Colonic mucosa (tissue), 4 donors: ENCODE measurements at regions not wholly inside any gene's neighbourhood (a gene's known extent, or its start where the extent isn't known, plus 50 kb on each side); places are given as distances from the start of the nearest gene placed in this dataset.

Experiments
- DNase-seq: peaks from one replicate; pipeline ENCODE4 v3.0.0-alpha.2; 2020
- H3K27ac ChIP-seq: fragments of 200-600 bp; one replicate; pipeline ENCODE4 v1.8.0; 2021
- H3K27me3 ChIP-seq: fragments of 200-600 bp; one replicate; pipeline ENCODE4 v1.8.0; 2021
- H3K36me3 ChIP-seq: fragments of 200-600 bp; one replicate; pipeline ENCODE4 v1.8.0; 2021
- H3K4me1 ChIP-seq: fragments of 200-600 bp; one replicate; pipeline ENCODE4 v1.8.0; 2021; ENCODE audit warnings: mild to moderate bottlenecking
- H3K4me3 ChIP-seq: fragments of 200-600 bp; one replicate; pipeline ENCODE4 v1.8.0; 2021
- H3K9ac ChIP-seq, 2 donors: one replicate each; pipeline ENCODE4 v1.7.0; 2013; ENCODE audit warnings: control low read depth in 2 of 2, low read depth in 2 of 2, low read length in 2 of 2
- H3K9me3 ChIP-seq: fragments of 200-600 bp; one replicate; pipeline ENCODE4 v1.8.0; 2021
- intact Hi-C: fragments of 100-400 bp; cut with DNase I; formaldehyde crosslinking; loops from one replicate; pipeline ENCODE4 v1.14.1; 2022
- TF ChIP-seq, protein P1 (sequence below): fragments of 200-600 bp; IDR thresholded peaks from one replicate; pipeline ENCODE4 v1.8.0; 2022; ENCODE audit warnings: antibody characterized with exemption, mild to moderate bottlenecking
- donor health status: healthy.
- donor health status: DM: no; HTN: no; CAD: no.
- donor health status: DM: no; HTN: no; CAD: no.

DNA sequence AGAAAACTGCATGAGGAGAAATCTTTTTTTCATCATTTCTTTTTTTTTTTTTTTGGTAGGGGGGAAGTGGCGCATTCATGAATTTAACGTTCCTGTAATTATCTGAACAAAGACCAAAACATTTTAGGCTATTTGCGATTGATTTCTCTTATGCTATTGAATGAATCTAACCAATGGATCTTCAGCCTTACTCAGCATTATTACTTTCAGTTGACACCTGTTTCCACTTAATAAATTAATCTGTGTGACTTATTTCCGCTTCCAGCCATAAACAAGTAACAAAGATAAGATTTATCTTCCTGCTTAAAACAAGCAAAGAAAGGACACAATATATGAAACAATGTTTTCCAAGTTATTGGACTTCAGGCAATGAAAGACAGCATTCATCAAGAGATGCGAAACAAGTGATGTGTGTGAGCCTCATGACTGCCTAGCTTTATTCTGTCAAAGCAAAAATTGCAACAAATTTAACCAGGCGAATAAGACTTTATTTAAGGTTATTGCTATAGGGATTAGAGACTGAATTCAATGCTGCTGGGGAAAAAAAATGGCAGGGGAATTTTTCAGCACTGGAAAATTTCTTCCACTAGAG is 1026.9 kb downstream of the LRFN5 start:
- no peak for DNase-seq
- Histone ChIP-seq H3K27me3 (no peaks in the 10 kb centered on the region), H3K36me3 (no peaks in the 10 kb centered on the region), H3K9me3 (no peaks in the 10 kb centered on the region), H3K4me1 (no peaks in the 10 kb centered on the region), H3K27ac (no peak overlapping the region), H3K9ac (no peak overlapping the region), H3K4me3 (no peak overlapping the region)
- intact Hi-C loops, result no loop called here
- TF ChIP-seq, protein P1, sequence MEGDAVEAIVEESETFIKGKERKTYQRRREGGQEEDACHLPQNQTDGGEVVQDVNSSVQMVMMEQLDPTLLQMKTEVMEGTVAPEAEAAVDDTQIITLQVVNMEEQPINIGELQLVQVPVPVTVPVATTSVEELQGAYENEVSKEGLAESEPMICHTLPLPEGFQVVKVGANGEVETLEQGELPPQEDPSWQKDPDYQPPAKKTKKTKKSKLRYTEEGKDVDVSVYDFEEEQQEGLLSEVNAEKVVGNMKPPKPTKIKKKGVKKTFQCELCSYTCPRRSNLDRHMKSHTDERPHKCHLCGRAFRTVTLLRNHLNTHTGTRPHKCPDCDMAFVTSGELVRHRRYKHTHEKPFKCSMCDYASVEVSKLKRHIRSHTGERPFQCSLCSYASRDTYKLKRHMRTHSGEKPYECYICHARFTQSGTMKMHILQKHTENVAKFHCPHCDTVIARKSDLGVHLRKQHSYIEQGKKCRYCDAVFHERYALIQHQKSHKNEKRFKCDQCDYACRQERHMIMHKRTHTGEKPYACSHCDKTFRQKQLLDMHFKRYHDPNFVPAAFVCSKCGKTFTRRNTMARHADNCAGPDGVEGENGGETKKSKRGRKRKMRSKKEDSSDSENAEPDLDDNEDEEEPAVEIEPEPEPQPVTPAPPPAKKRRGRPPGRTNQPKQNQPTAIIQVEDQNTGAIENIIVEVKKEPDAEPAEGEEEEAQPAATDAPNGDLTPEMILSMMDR, result no peak

DNA sequence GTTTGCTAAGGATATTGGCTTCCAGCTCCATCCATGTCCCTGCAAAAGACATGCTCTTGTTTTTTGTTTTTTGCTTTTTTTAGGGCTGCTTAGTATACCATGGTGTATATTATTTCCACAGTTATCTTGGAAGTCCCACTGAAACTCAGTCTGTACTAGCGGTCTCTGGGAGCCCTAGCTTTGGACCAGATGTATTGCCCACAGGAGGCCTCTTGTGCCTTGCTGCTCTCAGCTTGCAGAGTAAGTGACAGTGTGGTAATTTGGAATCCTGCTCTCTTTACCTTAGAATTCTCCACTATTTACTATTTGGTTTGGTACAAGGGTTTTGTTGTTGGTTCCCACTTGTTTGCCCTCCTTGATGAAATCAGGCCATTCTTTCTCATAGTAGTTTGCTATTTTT is 1022.9 kb downstream of the LRFN5 start:
- intact Hi-C loops, result no loop called here
- H3K27me3 ChIP-seq, result no peaks in the 10 kb centered on the region
- H3K9me3 ChIP-seq, result no peaks in the 10 kb centered on the region

DNA sequence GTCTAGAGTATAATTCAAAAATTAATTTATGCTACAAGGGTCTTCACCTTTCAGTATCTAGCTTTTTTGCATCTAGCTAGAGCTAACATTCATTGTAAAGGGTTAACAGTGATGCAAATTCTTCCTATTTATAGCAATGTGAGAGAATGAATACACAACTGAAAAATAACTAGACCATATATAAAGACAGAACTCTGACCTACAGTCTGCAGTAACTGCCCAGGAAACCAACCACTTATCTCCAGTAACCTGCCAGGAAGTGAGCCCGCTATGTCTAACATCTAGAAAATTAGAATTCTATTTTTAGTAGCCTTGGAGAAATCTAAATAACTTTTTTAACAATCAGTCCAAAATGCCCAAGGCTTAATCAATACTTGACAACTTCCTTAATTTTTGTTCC is 1021.9 kb downstream of the LRFN5 start:
- TF ChIP-seq, protein P1, result no peak
- Histone ChIP-seq H3K4me1 (no peaks in the 10 kb centered on the region), H3K9me3 (no peaks in the 10 kb centered on the region), H3K9ac (no peak overlapping the region), H3K27ac (no peak overlapping the region), H3K36me3 (no peaks in the 10 kb centered on the region), H3K27me3 (no peaks in the 10 kb centered on the region), H3K4me3 (no peak overlapping the region)
- DNase-seq, result no peak
- intact Hi-C loops, result no loop called here

More for the DNA sequence above, 1022.9 kb downstream of the LRFN5 start:
- no peak for DNase-seq
- H3K9ac ChIP-seq, result no peak overlapping the region
- no peak overlapping the region for H3K4me3 ChIP-seq
- TF ChIP-seq, protein P1, result no peak
- no peaks in the 10 kb centered on the region for H3K4me1 ChIP-seq
- no peak overlapping the region for H3K27ac ChIP-seq
- no peaks in the 10 kb centered on the region for H3K36me3 ChIP-seq

DNA sequence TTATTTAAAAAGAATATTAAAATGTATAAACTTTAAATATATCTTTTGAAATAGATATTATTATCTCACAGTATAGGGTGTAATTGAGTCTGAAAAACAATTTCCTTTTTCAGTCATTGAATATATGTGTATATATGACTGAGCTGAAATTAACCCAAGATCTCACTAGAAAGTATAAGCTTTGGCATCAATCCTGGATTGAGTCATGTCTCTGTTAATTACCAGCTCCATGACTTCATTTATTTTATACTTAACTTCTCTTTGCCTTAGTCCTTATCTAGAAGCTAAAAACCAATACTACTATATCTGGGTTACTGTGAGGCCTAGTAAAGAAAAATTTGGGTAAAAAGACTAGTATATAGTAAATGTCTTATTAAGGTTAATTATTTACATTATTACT is 1020.3 kb downstream of the LRFN5 start:
- intact Hi-C loops, result no loop called here

DNA sequence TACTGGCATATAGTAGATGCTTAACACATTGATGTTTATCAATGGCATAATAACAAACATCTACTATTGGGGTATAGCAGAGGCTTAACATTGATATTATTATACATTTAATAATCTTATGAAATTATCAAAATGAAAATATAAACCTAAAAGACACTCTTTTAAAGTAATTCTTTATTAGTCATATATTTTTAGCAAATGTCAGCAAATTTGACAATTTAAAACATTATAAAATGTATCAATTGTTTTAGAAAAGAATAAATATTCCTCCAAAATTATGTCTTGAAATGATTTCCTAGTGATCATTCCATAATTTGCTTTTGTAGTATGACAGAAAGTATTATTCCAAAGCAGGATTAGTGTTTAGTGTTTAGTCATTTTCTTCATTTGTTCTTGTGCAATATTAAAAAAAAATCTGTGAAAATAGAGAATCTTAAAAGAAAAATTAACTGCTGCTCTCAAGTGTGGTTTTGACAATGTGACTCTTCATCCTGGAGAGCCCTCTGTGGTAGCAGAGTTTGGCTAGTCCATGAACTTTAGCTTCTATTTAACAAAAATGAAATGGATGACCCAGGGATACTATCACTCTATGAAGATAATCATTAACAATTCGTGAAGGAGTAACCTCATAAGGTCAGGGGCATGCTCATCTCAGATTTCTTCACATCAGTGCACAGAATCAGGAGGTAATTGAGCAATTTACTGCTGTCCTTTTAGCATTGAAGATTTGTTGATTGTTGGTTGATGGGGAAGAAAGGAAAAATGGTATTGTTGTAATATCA is 1018.5 kb downstream of the LRFN5 start:
- DNase-seq, result no peak
- Histone ChIP-seq H3K4me1 (no peaks in the 10 kb centered on the region), H3K4me3 (no peak overlapping the region), H3K27ac (no peak overlapping the region), H3K9me3 (no peaks in the 10 kb centered on the region), H3K36me3 (no peaks in the 10 kb centered on the region), H3K9ac (no peak overlapping the region), H3K27me3 (no peaks in the 10 kb centered on the region)
- TF ChIP-seq, protein P1, result no peak
- intact Hi-C loops, result no loop called here

More for the DNA sequence above, 1020.3 kb downstream of the LRFN5 start:
- TF ChIP-seq, protein P1, result no peak
- no peak for DNase-seq
- Histone ChIP-seq H3K27ac (no peak overlapping the region), H3K36me3 (no peaks in the 10 kb centered on the region), H3K9ac (no peak overlapping the region), H3K9me3 (no peaks in the 10 kb centered on the region), H3K27me3 (no peaks in the 10 kb centered on the region), H3K4me1 (no peaks in the 10 kb centered on the region), H3K4me3 (no peak overlapping the region)
